ENCODE measurements at regions not wholly inside any gene's neighbourhood (a gene's known extent, or its start where the extent isn't known, plus 50 kb on each side); places are given as distances from the start of the nearest gene placed in this dataset.

- no peak overlapping the region for H2AK5ac ChIP-seq (ENCODE audit: low read length, severe bottlenecking)
- 90% methylated on average over 3 of the region's 3 CpGs for WGBS
- no peaks in the 10 kb centered on the region for H3K79me1 ChIP-seq (replicated peaks; ENCODE audit: low read length, poor library complexity, severe bottlenecking)
- H3K27ac ChIP-seq (ENCODE audit: low read length, poor library complexity, severe bottlenecking) = no peak overlapping the region
- H2BK120ac ChIP-seq (ENCODE audit: low read depth, low read length) = no peak overlapping the region
- no peak overlapping the region for H3K14ac ChIP-seq (ENCODE audit: low read length in 2 of 2)
- no peak overlapping the region for H3K9ac ChIP-seq (ENCODE audit: low read length)
- H4K91ac ChIP-seq (ENCODE audit: low read length) = no peak overlapping the region
- H3K4me1 ChIP-seq (ENCODE audit: control insufficient read depth, insufficient read depth, low read depth, low read length) = no peaks in the 10 kb centered on the region
- H3K36me3 ChIP-seq (ENCODE audit: control insufficient read depth in 1 of 2, insufficient read depth in 2 of 2, low read depth in 1 of 2, low read length in 2 of 2) = no peaks in the 10 kb centered on the region
- no peak overlapping the region for H3K4me3 ChIP-seq (ENCODE audit: insufficient read depth in 1 of 2, low read depth in 1 of 2, low read length in 2 of 2)
- H4K8ac ChIP-seq (ENCODE audit: low read length) = no peak overlapping the region
- H2BK5ac ChIP-seq (ENCODE audit: low read depth, low read length, poor library complexity, severe bottlenecking) = no peak overlapping the region
- no peak overlapping the region for H2AFZ ChIP-seq (ENCODE audit: low read depth, low read length)
- H3K9me3 ChIP-seq (ENCODE audit: control insufficient read depth, low read length) = no peaks in the 10 kb centered on the region
- no peak overlapping the region for H3K18ac ChIP-seq (ENCODE audit: low read depth in 1 of 2, low read length in 2 of 2)
- no peak overlapping the region for H3K4me2 ChIP-seq (ENCODE audit: low read length, poor library complexity, severe bottlenecking)
- H3K23ac ChIP-seq (ENCODE audit: low read length in 2 of 2) = no peak overlapping the region
- H2BK15ac ChIP-seq (ENCODE audit: low read depth, poor library complexity, severe bottlenecking) = no peak overlapping the region
- no peak overlapping the region for H3K4ac ChIP-seq (ENCODE audit: low read depth in 1 of 2, low read length in 2 of 2)
- no peak overlapping the region for H2BK12ac ChIP-seq (ENCODE audit: low read length in 2 of 2)
- DNase-seq = no peak
- H3K27me3 ChIP-seq (ENCODE audit: control insufficient read depth in 1 of 2, insufficient read depth in 1 of 2, low read length in 2 of 2) = no peaks in the 10 kb centered on the region
These were observed 240.8 kb upstream of the NR5A2 start for GRCh38 chr1:199786695-199787094.

GRCh38 chr1:199789141-199789540 lies 238.4 kb upstream of the NR5A2 start:
- no peak overlapping the region for H4K8ac ChIP-seq (ENCODE audit: low read length)
- no peaks in the 10 kb centered on the region for H3K79me1 ChIP-seq (replicated peaks; ENCODE audit: low read length, poor library complexity, severe bottlenecking)
- H4K91ac ChIP-seq (ENCODE audit: low read length) = no peak overlapping the region
- no peak overlapping the region for H2BK12ac ChIP-seq (ENCODE audit: low read length in 2 of 2)
- H3K4ac ChIP-seq (ENCODE audit: low read depth in 1 of 2, low read length in 2 of 2) = no peak overlapping the region
- no peak for DNase-seq
- H3K27ac ChIP-seq (ENCODE audit: low read length, poor library complexity, severe bottlenecking) = no peak overlapping the region
- no peak overlapping the region for H2BK15ac ChIP-seq (ENCODE audit: low read depth, poor library complexity, severe bottlenecking)
- no peak overlapping the region for H3K4me2 ChIP-seq (ENCODE audit: low read length, poor library complexity, severe bottlenecking)
- WGBS = 100% methylated on average over 1 of the region's 1 CpG
- H3K36me3 ChIP-seq (ENCODE audit: control insufficient read depth in 1 of 2, insufficient read depth in 2 of 2, low read depth in 1 of 2, low read length in 2 of 2) = no peaks in the 10 kb centered on the region
- H3K4me1 ChIP-seq (ENCODE audit: control insufficient read depth, insufficient read depth, low read depth, low read length) = no peaks in the 10 kb centered on the region
- no peak overlapping the region for H3K14ac ChIP-seq (ENCODE audit: low read length in 2 of 2)
- no peak overlapping the region for H3K9ac ChIP-seq (ENCODE audit: low read length)
- H3K9me3 ChIP-seq (ENCODE audit: control insufficient read depth, low read length) = no peaks in the 10 kb centered on the region
- no peak overlapping the region for H2BK5ac ChIP-seq (ENCODE audit: low read depth, low read length, poor library complexity, severe bottlenecking)
- H3K23ac ChIP-seq (ENCODE audit: low read length in 2 of 2) = no peak overlapping the region
- H2AK5ac ChIP-seq (ENCODE audit: low read length, severe bottlenecking) = no peak overlapping the region
- no peak overlapping the region for H3K18ac ChIP-seq (ENCODE audit: low read depth in 1 of 2, low read length in 2 of 2)
- no peak overlapping the region for H3K4me3 ChIP-seq (ENCODE audit: insufficient read depth in 1 of 2, low read depth in 1 of 2, low read length in 2 of 2)
- H2AFZ ChIP-seq (ENCODE audit: low read depth, low read length) = no peak overlapping the region
- no peaks in the 10 kb centered on the region for H3K27me3 ChIP-seq (ENCODE audit: control insufficient read depth in 1 of 2, insufficient read depth in 1 of 2, low read length in 2 of 2)
- H2BK120ac ChIP-seq (ENCODE audit: low read depth, low read length) = no peak overlapping the region

- Histone ChIP-seq H2BK5ac (ENCODE audit: low read depth, low read length, poor library complexity, severe bottlenecking) (no peak overlapping the region), H2BK120ac (ENCODE audit: low read depth, low read length) (no peak overlapping the region), H3K18ac (ENCODE audit: low read depth in 1 of 2, low read length in 2 of 2) (no peak overlapping the region), H3K27me3 (ENCODE audit: control insufficient read depth in 1 of 2, insufficient read depth in 1 of 2, low read length in 2 of 2) (no peaks in the 10 kb centered on the region), H3K79me1 (replicated peaks; ENCODE audit: low read length, poor library complexity, severe bottlenecking) (no peaks in the 10 kb centered on the region), H2AK5ac (ENCODE audit: low read length, severe bottlenecking) (no peak overlapping the region), H4K91ac (ENCODE audit: low read length) (no peak overlapping the region), H3K27ac (ENCODE audit: low read length, poor library complexity, severe bottlenecking) (no peak overlapping the region), H3K9me3 (ENCODE audit: control insufficient read depth, low read length) (no peaks in the 10 kb centered on the region), H3K14ac (ENCODE audit: low read length in 2 of 2) (no peak overlapping the region), H4K8ac (ENCODE audit: low read length) (no peak overlapping the region), H3K4me3 (ENCODE audit: insufficient read depth in 1 of 2, low read depth in 1 of 2, low read length in 2 of 2) (no peak overlapping the region), H3K23ac (ENCODE audit: low read length in 2 of 2) (no peak overlapping the region), H3K4ac (ENCODE audit: low read depth in 1 of 2, low read length in 2 of 2) (no peak overlapping the region), H3K4me2 (ENCODE audit: low read length, poor library complexity, severe bottlenecking) (no peak overlapping the region), H3K36me3 (ENCODE audit: control insufficient read depth in 1 of 2, insufficient read depth in 2 of 2, low read depth in 1 of 2, low read length in 2 of 2) (no peaks in the 10 kb centered on the region), H2AFZ (ENCODE audit: low read depth, low read length) (no peak overlapping the region), H2BK12ac (ENCODE audit: low read length in 2 of 2) (no peak overlapping the region), H3K9ac (ENCODE audit: low read length) (no peak overlapping the region), H3K4me1 (ENCODE audit: control insufficient read depth, insufficient read depth, low read depth, low read length) (no peaks in the 10 kb centered on the region), H2BK15ac (ENCODE audit: low read depth, poor library complexity, severe bottlenecking) (no peak overlapping the region)
- 86% methylated on average over 3 of the region's 3 CpGs for WGBS
- no peak for DNase-seq
These were observed 236.0 kb upstream of the NR5A2 start for GRCh38 chr1:199791495-199791894.

GRCh38 chr1:199792874-199793273 lies 234.6 kb upstream of the NR5A2 start:
- H2AFZ ChIP-seq (ENCODE audit: low read depth, low read length) = no peak overlapping the region
- H3K79me1 ChIP-seq (replicated peaks; ENCODE audit: low read length, poor library complexity, severe bottlenecking) = no peaks in the 10 kb centered on the region
- H3K27me3 ChIP-seq (ENCODE audit: control insufficient read depth in 1 of 2, insufficient read depth in 1 of 2, low read length in 2 of 2) = no peaks in the 10 kb centered on the region
- no peak overlapping the region for H3K14ac ChIP-seq (ENCODE audit: low read length in 2 of 2)
- H3K4ac ChIP-seq (ENCODE audit: low read depth in 1 of 2, low read length in 2 of 2) = no peak overlapping the region
- DNase-seq = no peak
- H3K27ac ChIP-seq (ENCODE audit: low read length, poor library complexity, severe bottlenecking) = no peak overlapping the region
- no peak overlapping the region for H3K23ac ChIP-seq (ENCODE audit: low read length in 2 of 2)
- H4K91ac ChIP-seq (ENCODE audit: low read length) = no peak overlapping the region
- no peak overlapping the region for H2AK5ac ChIP-seq (ENCODE audit: low read length, severe bottlenecking)
- no peak overlapping the region for H2BK5ac ChIP-seq (ENCODE audit: low read depth, low read length, poor library complexity, severe bottlenecking)
- no peaks in the 10 kb centered on the region for H3K4me1 ChIP-seq (ENCODE audit: control insufficient read depth, insufficient read depth, low read depth, low read length)
- no peak overlapping the region for H2BK120ac ChIP-seq (ENCODE audit: low read depth, low read length)
- no CpG with 5 or more reads among the region's 1 CpG for WGBS
- no peak overlapping the region for H4K8ac ChIP-seq (ENCODE audit: low read length)
- H2BK12ac ChIP-seq (ENCODE audit: low read length in 2 of 2) = no peak overlapping the region
- H2BK15ac ChIP-seq (ENCODE audit: low read depth, poor library complexity, severe bottlenecking) = no peak overlapping the region
- no peaks in the 10 kb centered on the region for H3K36me3 ChIP-seq (ENCODE audit: control insufficient read depth in 1 of 2, insufficient read depth in 2 of 2, low read depth in 1 of 2, low read length in 2 of 2)
- H3K9me3 ChIP-seq (ENCODE audit: control insufficient read depth, low read length) = no peaks in the 10 kb centered on the region
- no peak overlapping the region for H3K9ac ChIP-seq (ENCODE audit: low read length)
- no peak overlapping the region for H3K4me2 ChIP-seq (ENCODE audit: low read length, poor library complexity, severe bottlenecking)
- no peak overlapping the region for H3K4me3 ChIP-seq (ENCODE audit: insufficient read depth in 1 of 2, low read depth in 1 of 2, low read length in 2 of 2)
- H3K18ac ChIP-seq (ENCODE audit: low read depth in 1 of 2, low read length in 2 of 2) = no peak overlapping the region

Measured in mesenchymal stem cell (in vitro differentiated cells and primary cell).